Endothelial cell of umbilical vein (primary cell): ENCODE measurements at regions not wholly inside any gene's neighbourhood (a gene's known extent, or its start where the extent isn't known, plus 50 kb on each side); places are given as distances from the start of the nearest gene placed in this dataset.

Source experiments
- BruUV-seq: library from RNA; stranded (reverse); fragments of 400-500 nt; replicated peaks from 2 replicates; lab custom pipeline; 2021; lab: Mats Ljungman, UMichigan
- CTCF ChIA-PET: fragments of 300-600, 350-600 bp; sonication (Branson Sonifier 250); formaldehyde crosslinking; loops from one replicate; lab custom pipeline; 2021; ENCODE audit warnings: antibody characterized with exemption, inconsistent platforms; lab: Charles Lee
- POLR2A ChIA-PET: fragments of 300-600, 350-600 bp; sonication (Branson Sonifier 250); formaldehyde crosslinking; loops from one replicate; lab custom pipeline; 2021; ENCODE audit warnings: antibody characterized with exemption, inconsistent platforms; lab: Charles Lee
- DNase-seq: peaks from one replicate; pipeline ENCODE4 v3.0.0-alpha.2; 2011; ENCODE audit warnings: low read depth, low spot score
- FAIRE-seq: peaks from 2 replicates; lab custom pipeline; 2011; peaks lifted over from hg19 to GRCh38; lab: Jason Lieb, UNC
- H2AFZ ChIP-seq: 2 replicates; pipeline ENCODE4 v1.6.0; 2012; ENCODE audit warnings: low read depth, low read length, control low read depth, inconsistent platforms
- H3K27ac ChIP-seq: 2 replicates; pipeline ENCODE4 v1.5.1; 2011; ENCODE audit warnings: low read depth, mild to moderate bottlenecking, control low read depth, low read length, moderate library complexity; ENCODE audit not compliant: insufficient read depth
- H3K27me3 ChIP-seq, 2 experiments: 2 replicates each; pipeline versions ENCODE4 v1.6.0 to v1.6.1; 2011; ENCODE audit warnings: low read length in 2 of 2, mixed read lengths in 1 of 2; ENCODE audit not compliant: control insufficient read depth in 2 of 2, insufficient read depth in 2 of 2
- H3K36me3 ChIP-seq, 2 experiments: 2 replicates in 1 of 2; 3 replicates in 1 of 2; pipeline ENCODE4 v1.5.1; 2011; ENCODE audit warnings: low read length in 2 of 2, mild to moderate bottlenecking in 1 of 2, moderate library complexity in 1 of 2; ENCODE audit not compliant: control insufficient read depth in 2 of 2, insufficient read depth in 2 of 2; ENCODE audit errors: extremely low read depth in 1 of 2
- H3K4me1 ChIP-seq: 3 replicates; pipeline ENCODE4 v1.5.1; 2011; ENCODE audit warnings: mild to moderate bottlenecking, low read length; ENCODE audit not compliant: control insufficient read depth, insufficient read depth; ENCODE audit errors: extremely low read depth
- H3K4me2 ChIP-seq: 2 replicates; pipeline ENCODE4 v1.6.1; 2011; ENCODE audit warnings: low read length, control low read depth, mixed read lengths; ENCODE audit not compliant: insufficient read depth
- H3K4me3 ChIP-seq, 3 experiments: fragments of 200-600 bp in 1 of 3; sonication (generic), shearing (Covaris generic) in 1 of 3; replicated peaks in 1 of 3; 2 replicates each; pipeline ENCODE4 v1.5.1; 2011 to 2016; ENCODE audit warnings: control low read depth in 3 of 3, low read length in 3 of 3, mild to moderate bottlenecking in 2 of 3, inconsistent platforms in 1 of 3, low read depth in 1 of 3, moderate library complexity in 1 of 3; ENCODE audit not compliant: insufficient read depth in 1 of 3
- H3K79me2 ChIP-seq: 2 replicates; pipeline ENCODE4 v1.6.0; 2012; ENCODE audit warnings: low read length, inconsistent platforms; ENCODE audit not compliant: control insufficient read depth, insufficient read depth
- H3K9ac ChIP-seq: replicated peaks from 2 replicates; pipeline ENCODE3; 2011; ENCODE audit warnings: low read length, control low read depth; ENCODE audit not compliant: insufficient read depth; ENCODE audit errors: extremely low read depth
- H3K9me1 ChIP-seq: replicated peaks from 3 replicates; pipeline ENCODE4 v1.6.0; 2011; ENCODE audit warnings: mild to moderate bottlenecking, low read length; ENCODE audit not compliant: control insufficient read depth, insufficient read depth; ENCODE audit errors: extremely low read depth
- H3K9me3 ChIP-seq: replicated peaks from 2 replicates; pipeline ENCODE4 v1.5.1; 2012; ENCODE audit warnings: low read length, inconsistent platforms; ENCODE audit not compliant: control insufficient read depth, insufficient read depth
- H4K20me1 ChIP-seq: replicated peaks from 2 replicates; pipeline ENCODE3; 2011; ENCODE audit warnings: mild to moderate bottlenecking, low read length; ENCODE audit not compliant: control insufficient read depth, insufficient read depth; ENCODE audit errors: extremely low read depth
- EZH2 ChIP-seq: IDR thresholded peaks from 2 replicates; pipeline ENCODE4 v1.6.1; 2012; ENCODE audit warnings: borderline replicate concordance, low read depth, mild to moderate bottlenecking, moderate library complexity, low read length, inconsistent platforms; ENCODE audit not compliant: severe bottlenecking
- FOS ChIP-seq: IDR thresholded peaks from 2 replicates; pipeline ENCODE4 v1.6.1; 2011; ENCODE audit warnings: mild to moderate bottlenecking, low read length, moderate library complexity, borderline replicate concordance; ENCODE audit not compliant: insufficient read depth
- GATA2 ChIP-seq: IDR thresholded peaks from 2 replicates; pipeline ENCODE4 v1.7.0; 2011; ENCODE audit warnings: low read depth, mild to moderate bottlenecking, moderate library complexity, mixed read lengths, low read length; ENCODE audit not compliant: insufficient read length, insufficient read depth
- JUN ChIP-seq: IDR thresholded peaks from 2 replicates; pipeline ENCODE4 v1.6.1; 2011; ENCODE audit warnings: borderline replicate concordance, low read depth; ENCODE audit not compliant: insufficient read length, insufficient read depth
- MYC ChIP-seq: IDR thresholded peaks from one replicate; pipeline ENCODE4 v1.6.1; 2011; ENCODE audit warnings: mild to moderate bottlenecking, low read depth, low read length
- POLR2A ChIP-seq: IDR thresholded peaks from 2 replicates; pipeline ENCODE4 v1.6.1; 2012; ENCODE audit warnings: low read depth, mild to moderate bottlenecking, control low read depth, low read length
- POLR2AphosphoS5 ChIP-seq: IDR thresholded peaks from 2 replicates; pipeline ENCODE4 v1.6.1; 2012; ENCODE audit warnings: low read depth, mild to moderate bottlenecking, control low read depth, low read length, moderate library complexity; ENCODE audit not compliant: insufficient read depth
- dilution Hi-C: fragments of 300-500 bp; cut with MboI; formaldehyde crosslinking; loops from one replicate; pipeline ENCODE4 v1.15.0; 2019; ENCODE audit warnings: low sequenced_read_pairs; ENCODE audit not compliant: extremely low pct_ligation_motif_present
- intact Hi-C: fragments of 100-400 bp; cut with micrococcal nuclease; formaldehyde crosslinking; loops from one replicate; pipeline ENCODE4 v1.10.0; 2022
- TF ChIP-seq, protein P1 (sequence below), 2 donors: IDR thresholded peaks; 1 replicate in 1 of 2; 2 replicates in 1 of 2; pipeline ENCODE4 v1.5.1; 2011; ENCODE audit warnings: low read length in 2 of 2, mild to moderate bottlenecking in 2 of 2, moderate library complexity in 2 of 2, control low read depth in 1 of 2, inconsistent platforms in 1 of 2, low read depth in 1 of 2; ENCODE audit not compliant: insufficient read depth in 1 of 2; ENCODE audit errors: extremely low read depth in 1 of 2

GRCh38 chr2:3940661-3941060, 237.3 kb downstream of the DCDC2C start:
- Histone ChIP-seq H4K20me1 (no peaks in the 10 kb centered on the region), H2AFZ (no peak overlapping the region), H3K9ac (no peak overlapping the region), H3K36me3 (no peaks in the 10 kb centered on the region), H3K4me3 (no peak overlapping the region), H3K4me1 (no peaks in the 10 kb centered on the region), H3K79me2 (no peaks in the 10 kb centered on the region), H3K27ac (no peak overlapping the region), H3K27me3 (no peaks in the 10 kb centered on the region), H3K4me2 (no peak overlapping the region), H3K9me3 (no peaks in the 10 kb centered on the region), H3K9me1 (no peaks in the 10 kb centered on the region)
- intact Hi-C loops (no loop called here), dilution Hi-C loops (no loop called here)
- DNase-seq (no peak), FAIRE-seq (no peak)
- no TSS peak for BruUV-seq
- TF ChIP-seq POLR2A (no peak), JUN (no peak), EZH2 (no peak), MYC (no peak), FOS (no peak), GATA2 (no peak)
- TF ChIP-seq, protein P1, sequence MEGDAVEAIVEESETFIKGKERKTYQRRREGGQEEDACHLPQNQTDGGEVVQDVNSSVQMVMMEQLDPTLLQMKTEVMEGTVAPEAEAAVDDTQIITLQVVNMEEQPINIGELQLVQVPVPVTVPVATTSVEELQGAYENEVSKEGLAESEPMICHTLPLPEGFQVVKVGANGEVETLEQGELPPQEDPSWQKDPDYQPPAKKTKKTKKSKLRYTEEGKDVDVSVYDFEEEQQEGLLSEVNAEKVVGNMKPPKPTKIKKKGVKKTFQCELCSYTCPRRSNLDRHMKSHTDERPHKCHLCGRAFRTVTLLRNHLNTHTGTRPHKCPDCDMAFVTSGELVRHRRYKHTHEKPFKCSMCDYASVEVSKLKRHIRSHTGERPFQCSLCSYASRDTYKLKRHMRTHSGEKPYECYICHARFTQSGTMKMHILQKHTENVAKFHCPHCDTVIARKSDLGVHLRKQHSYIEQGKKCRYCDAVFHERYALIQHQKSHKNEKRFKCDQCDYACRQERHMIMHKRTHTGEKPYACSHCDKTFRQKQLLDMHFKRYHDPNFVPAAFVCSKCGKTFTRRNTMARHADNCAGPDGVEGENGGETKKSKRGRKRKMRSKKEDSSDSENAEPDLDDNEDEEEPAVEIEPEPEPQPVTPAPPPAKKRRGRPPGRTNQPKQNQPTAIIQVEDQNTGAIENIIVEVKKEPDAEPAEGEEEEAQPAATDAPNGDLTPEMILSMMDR (IDR thresholded peaks at IDR 0.05; ENCODE audit: extremely low read depth in 1 of 2, insufficient read depth in 1 of 2, low read depth in 1 of 2, low read length in 2 of 2), result no peak
- POLR2A ChIA-PET, result no interaction called here
- CTCF ChIA-PET, result no interaction called here

DNA sequence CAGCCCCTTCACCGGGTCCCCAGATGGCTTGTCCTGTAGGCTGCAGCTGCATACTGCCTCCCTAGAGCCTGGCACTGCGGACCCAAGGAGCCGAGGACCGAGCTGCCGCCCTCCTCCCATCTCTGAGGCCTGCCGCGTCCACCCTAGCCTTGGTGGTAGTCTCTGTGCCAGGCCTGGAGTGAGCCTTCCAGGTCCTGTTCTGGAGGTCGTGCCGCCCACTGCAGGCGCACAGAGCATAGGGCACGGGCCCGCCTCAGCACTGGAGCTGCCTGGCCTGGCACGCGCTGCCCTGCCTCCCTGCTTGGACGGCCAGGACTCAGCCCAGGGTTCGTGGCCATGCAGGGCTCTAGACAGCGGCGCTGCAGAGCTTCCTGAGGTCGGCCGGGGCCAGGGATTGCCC, 239.5 kb downstream of the DCDC2C start:
- ChIA-PET CTCF (no interaction called here), POLR2A (no interaction called here)
- H3K4me1 ChIP-seq, result no peaks in the 10 kb centered on the region
- no peak overlapping the region for H3K4me2 ChIP-seq
- FAIRE-seq, result no peak
- H3K36me3 ChIP-seq, result no peaks in the 10 kb centered on the region
- H4K20me1 ChIP-seq, result no peaks in the 10 kb centered on the region
- BruUV-seq, result no TSS peak
- H3K27ac ChIP-seq, result no peak overlapping the region
- dilution Hi-C loops, result no loop called here
- intact Hi-C loops, result no loop called here
- H3K9me1 ChIP-seq, result no peaks in the 10 kb centered on the region
- H3K27me3 ChIP-seq, result no peaks in the 10 kb centered on the region
- H3K9ac ChIP-seq, result no peak overlapping the region
- H3K79me2 ChIP-seq, result no peaks in the 10 kb centered on the region
- no peaks in the 10 kb centered on the region for H3K9me3 ChIP-seq
- DNase-seq, result no peak
- TF ChIP-seq MYC (no peak), GATA2 (no peak), JUN (no peak), POLR2AphosphoS5 (no peak), FOS (no peak), EZH2 (no peak), POLR2A (no peak)
- TF ChIP-seq, protein P1 (IDR thresholded peaks at IDR 0.05; ENCODE audit: extremely low read depth in 1 of 2, insufficient read depth in 1 of 2, low read depth in 1 of 2, low read length in 2 of 2), result no peak
- H2AFZ ChIP-seq, result no peak overlapping the region
- no peak overlapping the region for H3K4me3 ChIP-seq
